Pons (tissue), 1 donor: ENCODE measurements at regions not wholly inside any gene's neighbourhood (a gene's known extent, or its start where the extent isn't known, plus 50 kb on each side); places are given as distances from the start of the nearest gene placed in this dataset.
A peak's percentile ranks its signal among the peaks of the same experiment; 100 is the strongest.

ENCODE experiments used
- DNase-seq: peaks from one replicate; pipeline ENCODE4 v3.0.0-alpha.2; 2016; ENCODE audit warnings: low spot score

DNA sequence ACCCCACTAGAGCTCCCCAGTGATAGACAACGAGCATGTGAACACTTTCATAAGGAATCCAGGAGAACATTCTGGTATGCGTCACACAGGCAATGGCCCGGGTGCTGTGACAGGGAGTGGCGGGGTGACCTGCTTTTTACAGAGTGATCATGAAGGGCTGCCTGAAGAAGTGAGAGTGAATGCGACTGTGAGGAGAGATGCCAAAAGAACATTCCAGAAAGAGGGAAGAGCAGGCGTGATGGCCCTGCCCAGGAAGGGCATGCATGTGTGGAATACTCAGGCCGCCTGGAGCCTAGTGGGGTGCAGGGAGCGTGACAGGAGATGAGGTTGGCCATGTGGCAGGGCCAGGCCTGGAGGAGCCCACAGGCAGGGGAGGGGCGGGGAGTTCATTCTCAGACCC, 53.8 kb downstream of the FZD10 start:
- DNase-seq = no peak

GRCh38 chr12:130218682-130219081, 56.4 kb downstream of the FZD10 start:
- no peak for DNase-seq

DNA sequence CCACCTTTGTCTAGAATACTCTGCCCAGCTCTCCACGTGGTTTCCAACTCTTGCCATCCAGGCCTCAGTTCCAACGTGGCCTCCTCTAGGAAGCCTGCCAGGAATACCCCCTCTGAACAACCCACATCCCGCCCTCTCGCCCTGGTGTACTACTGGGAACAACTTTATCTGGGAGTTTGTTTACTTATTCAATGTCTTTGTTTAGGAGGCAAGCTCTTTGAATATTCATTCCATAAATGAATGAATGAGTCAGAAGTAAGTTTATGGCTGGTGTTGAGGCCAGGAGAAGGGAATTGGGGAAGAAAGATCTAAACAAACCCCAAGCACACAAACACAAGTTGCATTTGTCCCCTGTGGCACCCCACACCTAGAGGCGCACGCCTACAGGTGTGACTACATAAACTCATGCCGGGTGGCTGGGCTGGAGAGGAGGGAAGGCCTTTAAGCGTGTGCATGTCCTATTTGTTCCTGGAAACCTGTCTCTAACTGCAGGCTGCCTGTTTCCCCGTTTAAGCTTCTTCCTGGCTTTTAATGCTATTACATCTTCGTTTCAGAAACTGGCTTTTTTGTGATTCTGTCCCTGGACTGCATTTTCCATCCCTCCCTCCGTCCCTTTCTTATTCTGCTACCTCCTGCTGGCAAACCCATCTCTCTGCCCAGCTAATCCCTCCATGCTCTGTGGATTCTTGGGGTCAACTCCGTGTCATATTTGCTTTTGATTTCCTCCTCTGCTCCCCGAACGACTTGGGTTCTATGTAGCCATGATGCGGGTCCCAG, 57.9 kb downstream of the FZD10 start:
- DNase-seq = no peak

DNA sequence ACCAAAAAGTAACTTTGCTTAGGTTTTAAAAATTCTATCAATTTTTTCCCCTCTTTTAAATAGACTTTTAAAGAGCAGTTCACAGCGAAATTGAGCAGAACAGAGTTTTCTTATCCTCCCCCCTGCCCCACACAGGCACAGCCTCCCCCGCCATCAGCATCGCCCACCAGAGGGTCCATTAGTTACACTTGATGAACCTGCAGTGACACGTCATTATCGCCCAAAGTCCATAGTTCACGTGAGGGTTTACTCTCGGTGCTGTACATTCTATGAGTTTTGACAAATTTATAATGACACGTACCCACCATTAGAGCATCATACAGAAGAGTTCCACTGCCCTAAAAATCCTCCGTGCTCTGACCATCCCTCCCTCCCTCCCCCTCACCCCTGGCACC, 58.4 kb downstream of the FZD10 start:
- no peak for DNase-seq

DNA sequence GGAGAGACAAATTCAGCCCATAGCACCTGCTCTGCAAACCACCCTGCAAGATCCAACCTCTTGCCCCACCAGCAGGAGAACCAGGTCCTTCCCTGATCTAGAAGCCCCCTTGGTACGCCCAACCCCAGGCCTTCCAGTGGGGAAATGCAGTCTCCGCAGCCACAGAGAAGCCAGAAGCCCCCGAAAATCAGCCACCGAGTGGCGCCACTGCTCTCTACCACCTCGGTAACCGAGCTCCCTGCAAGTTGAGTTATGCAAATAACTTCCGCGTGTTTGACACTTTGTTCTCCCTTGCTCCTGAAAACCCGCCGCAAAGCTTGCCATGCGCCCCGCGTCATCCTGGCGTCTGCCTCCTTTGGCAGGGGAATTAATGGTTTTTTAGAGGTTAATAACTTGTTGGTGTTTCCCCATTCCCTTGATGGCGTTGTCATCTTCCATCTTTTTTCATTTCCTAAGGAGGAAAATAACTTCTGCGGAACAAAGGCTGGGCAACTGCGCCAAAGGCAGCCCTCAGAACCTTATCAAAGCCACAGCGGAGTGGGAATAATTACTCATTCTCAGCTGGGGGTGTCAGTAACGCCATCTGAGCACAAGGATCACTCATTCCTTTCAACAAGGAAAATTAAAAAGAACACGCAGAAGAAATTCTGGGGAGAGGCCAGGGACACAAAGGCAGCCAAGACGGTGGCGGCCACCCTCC, 60.4 kb downstream of the FZD10 start:
- DNase-seq = no peak

GRCh38 chr12:130223767-130224244, 61.5 kb downstream of the FZD10 start:
- no peak for DNase-seq

DNA sequence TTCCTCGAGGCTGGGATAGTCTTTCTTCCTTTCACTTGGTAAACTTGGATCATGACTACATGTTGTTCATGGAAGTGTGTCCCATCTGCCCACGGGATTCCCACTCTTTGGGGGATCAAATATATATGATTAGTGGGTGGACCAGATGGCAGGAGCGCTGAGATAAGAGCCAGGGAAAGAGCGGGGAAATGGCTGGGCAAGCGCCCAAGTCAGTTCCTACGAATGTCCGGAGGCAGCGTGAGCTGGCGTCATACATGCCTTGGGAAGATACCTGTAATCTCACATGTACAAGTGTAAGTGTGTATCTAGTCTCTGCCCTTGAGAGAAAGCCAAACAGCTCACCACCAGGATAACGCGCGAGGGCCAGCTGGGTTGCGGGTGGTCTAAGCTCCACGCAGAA, 62.3 kb downstream of the FZD10 start:
- no peak for DNase-seq

DNA sequence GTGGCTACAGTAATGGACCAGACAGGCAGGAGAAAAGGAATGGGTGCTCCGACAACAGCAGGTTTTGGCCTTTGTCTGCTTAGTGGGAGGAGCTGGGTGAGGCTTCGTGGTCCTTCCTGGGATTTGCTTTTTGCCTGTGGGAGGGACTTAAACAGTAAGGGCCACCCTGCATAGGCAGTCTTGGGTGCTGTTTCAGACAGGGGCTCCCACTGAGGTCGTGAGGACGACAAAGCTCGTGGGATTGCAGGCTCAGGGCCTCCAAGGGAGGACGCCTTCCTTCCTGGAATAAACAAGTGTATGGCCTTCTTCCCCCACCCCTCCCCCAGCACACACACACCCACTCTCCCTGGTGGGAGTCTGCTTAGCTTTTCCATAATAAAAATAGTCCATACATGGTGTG, 63.1 kb downstream of the FZD10 start:
- no peak for DNase-seq

DNA sequence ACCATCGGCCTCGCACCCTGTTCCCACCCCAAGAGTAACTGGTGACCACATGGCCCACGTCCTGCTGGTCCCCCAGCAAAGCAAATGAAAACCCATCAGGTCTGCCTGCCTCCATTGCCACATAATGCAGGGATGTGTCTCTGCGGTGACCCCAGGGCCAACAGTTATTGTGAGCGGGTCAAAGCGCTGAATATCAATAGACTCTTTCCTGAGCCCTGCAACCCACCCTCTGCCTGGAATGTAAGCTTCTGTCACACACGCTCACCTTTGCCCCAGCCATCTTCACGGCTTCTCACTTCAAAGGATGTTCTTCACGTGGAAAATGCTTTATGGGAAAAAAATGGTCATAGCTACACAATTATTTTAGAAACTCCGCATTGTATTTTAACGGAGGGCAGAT, 63.9 kb downstream of the FZD10 start:
- DNase-seq = no peak

GRCh38 chr12:130226771-130227170, 64.5 kb downstream of the FZD10 start:
- no peak for DNase-seq

DNA sequence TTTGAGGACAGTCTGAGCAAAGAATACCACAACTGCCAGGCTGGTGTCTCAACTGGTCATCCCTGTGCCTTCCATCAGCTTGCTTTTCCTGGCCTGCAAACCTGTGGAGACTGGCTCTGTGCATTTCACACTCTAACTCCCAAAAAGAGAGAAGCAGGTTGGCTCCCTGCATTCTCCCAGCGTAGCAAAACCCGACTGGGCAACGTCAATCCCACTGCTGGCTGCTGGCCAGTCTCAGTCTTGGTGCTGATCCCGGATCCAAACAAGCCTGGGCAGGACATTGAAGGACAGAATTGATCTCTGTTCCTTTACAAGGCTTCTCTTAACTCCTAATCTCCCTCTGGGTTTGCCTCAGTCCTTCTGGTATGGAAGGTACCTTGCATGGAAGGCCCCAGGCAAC, 65.4 kb downstream of the FZD10 start:
- peak; percentile 8 for DNase-seq

DNA sequence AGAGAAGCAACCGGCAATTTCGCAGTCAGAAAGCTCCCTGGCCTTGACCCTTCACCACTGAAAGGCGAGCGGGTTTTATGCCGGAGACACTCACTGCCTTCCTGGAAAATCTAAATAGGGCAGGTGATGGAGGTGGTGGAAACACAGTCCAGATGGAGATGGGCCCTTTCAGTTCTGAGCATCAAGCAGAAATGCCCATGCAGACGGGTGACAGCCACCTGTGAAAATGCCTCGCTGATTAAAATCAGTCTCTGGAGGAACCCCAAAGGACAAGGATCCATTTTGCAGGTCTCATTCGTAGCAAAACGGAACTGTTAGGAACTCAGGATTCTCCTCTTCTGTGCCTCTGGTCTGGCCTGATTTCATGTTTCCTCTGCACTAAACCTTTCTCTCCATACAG, 74.2 kb downstream of the FZD10 start:
- DNase-seq = no peak

- DNase-seq = no peak
Measured at GRCh38 chr12:130240831-130241590, 78.7 kb downstream of the FZD10 start.

GRCh38 chr12:130242506-130242905, 80.2 kb downstream of the FZD10 start:
- no peak for DNase-seq

GRCh38 chr12:130245251-130245650, 83.0 kb downstream of the FZD10 start:
- no peak for DNase-seq

- DNase-seq = no peak
Measured at GRCh38 chr12:130246560-130246959, 84.3 kb downstream of the FZD10 start.

- no peak for DNase-seq
Measured at GRCh38 chr12:130247634-130248237, 85.5 kb downstream of the FZD10 start.

DNA sequence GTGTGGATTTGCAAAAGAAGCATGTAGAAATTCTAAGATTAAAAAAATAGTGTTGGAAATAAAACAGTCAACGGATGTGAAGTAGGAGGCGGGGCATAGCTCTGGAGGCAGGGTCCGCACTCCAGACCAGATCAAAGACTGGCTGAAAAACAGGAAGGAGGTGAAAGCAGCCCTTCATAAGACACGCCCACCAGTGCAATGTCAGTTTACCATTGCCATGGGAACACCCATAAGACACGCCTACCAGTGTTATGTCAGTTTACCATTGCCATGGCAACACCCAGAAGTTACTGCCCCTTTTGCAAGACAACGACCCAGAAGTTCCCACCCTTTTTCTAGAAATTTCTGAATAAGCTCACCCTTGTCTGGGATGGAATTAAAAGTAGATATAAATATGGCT, 87.1 kb downstream of the FZD10 start:
- no peak for DNase-seq

- no peak for DNase-seq
Measured at GRCh38 chr12:130251236-130251780, 86.4 kb upstream of the PIWIL1 start.

GRCh38 chr12:130253866-130254265, 83.8 kb upstream of the PIWIL1 start:
- DNase-seq = peak; percentile 5

DNA sequence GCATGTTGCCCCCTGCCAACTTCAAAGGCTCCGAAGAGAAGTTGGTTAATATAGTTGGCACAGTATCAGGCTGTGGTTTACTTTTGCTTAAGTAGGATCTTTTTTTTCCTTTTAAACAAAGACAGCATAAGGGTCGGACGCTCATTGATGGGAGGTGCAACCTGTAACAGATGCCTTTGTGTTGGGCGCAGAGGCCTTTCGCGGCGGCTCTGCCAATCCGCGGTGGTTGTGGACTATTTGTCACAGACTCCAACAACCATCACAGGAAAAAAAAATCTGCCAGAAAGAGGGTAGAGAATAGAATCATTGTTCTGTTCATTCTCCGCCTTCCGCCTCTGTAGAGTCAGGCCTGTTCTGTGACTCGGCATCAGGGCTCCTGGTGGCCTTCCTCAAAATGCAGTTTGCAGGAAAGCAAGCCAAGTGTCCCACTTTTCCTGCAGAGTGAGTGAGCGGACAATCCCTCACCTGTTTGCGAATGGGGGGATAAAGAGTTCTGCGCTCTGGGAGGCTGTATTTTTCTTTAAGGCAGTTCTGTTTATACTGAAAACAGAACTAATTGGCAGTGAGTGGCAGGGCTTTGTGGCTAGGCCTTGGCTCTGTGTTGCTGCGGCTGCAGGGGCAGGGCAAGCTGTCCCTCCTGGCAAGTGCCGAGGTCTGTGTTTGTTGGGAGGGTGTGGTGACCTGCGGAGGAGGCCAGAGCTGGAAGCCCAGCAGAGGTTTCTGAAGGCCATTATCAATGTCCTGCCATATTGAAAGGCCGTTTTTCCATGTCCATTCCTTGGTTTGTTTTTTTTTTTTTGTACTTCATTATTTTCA, 83.0 kb upstream of the PIWIL1 start:
- DNase-seq = peak; percentile 94
